HCT116 (cell line): ENCODE measurements at regions not wholly inside any gene's neighbourhood (a gene's known extent, or its start where the extent isn't known, plus 50 kb on each side); places are given as distances from the start of the nearest gene placed in this dataset.

Experiments used
- ATAC-seq: fragments of 200-7000 bp; cut with Tn5 transposase; 2 replicates; pipeline ENCODE4 v1.9.1; 2020; ENCODE audit warnings: mild to moderate bottlenecking, moderate library complexity
- BruUV-seq: library from RNA; stranded (reverse); fragments of 400-500 nt; replicated peaks from 2 replicates; lab custom pipeline; 2021; lab: Mats Ljungman, UMichigan
- CTCF ChIA-PET: fragments of 300-600 bp; sonication (Branson Sonifier 250); formaldehyde crosslinking; loops from one replicate; lab custom pipeline; 2021; ENCODE audit warnings: antibody characterized with exemption; lab: Charles Lee
- POLR2A ChIA-PET: fragments of 300-600, 350-600 bp; sonication (Branson Sonifier 250); formaldehyde crosslinking; loops from one replicate; lab custom pipeline; 2021; ENCODE audit warnings: antibody characterized with exemption; lab: Charles Lee
- RAD21 ChIA-PET, 2 experiments: fragments of 300-600 bp; sonication (Branson Sonifier 250); formaldehyde crosslinking; loops; one replicate each; lab custom pipeline; 2023; ENCODE audit warnings: low total read pairs in 2 of 2; ENCODE audit not compliant: uncharacterized antibody in 2 of 2, unreplicated experiment in 2 of 2, low non-redundant PET in 1 of 2; lab: Charles Lee
- DNase-seq: peaks from one replicate; pipeline ENCODE4 v3.0.0-alpha.2; 2010; ENCODE audit warnings: low read depth, low spot score
- H2AFZ ChIP-seq: fragments of 200-600 bp; shearing (Covaris generic), sonication (generic); 2 replicates; pipeline ENCODE4 v1.6.1; 2017; ENCODE audit warnings: low read depth, mixed run types, mixed read lengths, antibody characterized with exemption, low read length; ENCODE audit not compliant: poor library complexity, severe bottlenecking
- H3K27ac ChIP-seq: 2 replicates; pipeline ENCODE4 v1.5.1; 2012; ENCODE audit warnings: low read depth, low read length
- H3K27me3 ChIP-seq: fragments of 200-600 bp; sonication (generic); 2 replicates; pipeline ENCODE4 v1.6.1; 2016; ENCODE audit warnings: mixed run types, low read length, mixed read lengths; ENCODE audit not compliant: insufficient read depth
- H3K36me3 ChIP-seq, 2 experiments: fragments of 200-500 bp in 1 of 2; fragments of 200-600 bp in 1 of 2; sonication (Bioruptor generic) in 1 of 2; sonication (generic) in 1 of 2; 2 replicates each; pipeline versions ENCODE4 v1.5.1 to v1.6.1; 2014 to 2016; ENCODE audit warnings: low read length in 2 of 2, inconsistent platforms in 1 of 2, mixed read lengths in 1 of 2, mixed run types in 1 of 2; ENCODE audit not compliant: insufficient read depth in 2 of 2, control insufficient read depth in 1 of 2
- H3K4me1 ChIP-seq, 2 experiments: fragments of 200-600 bp in 1 of 2; sonication (generic) in 1 of 2; 2 replicates each; pipeline versions ENCODE4 v1.5.1 to v1.6.1; 2012 to 2017; ENCODE audit warnings: low read length in 2 of 2, inconsistent platforms in 1 of 2, mild to moderate bottlenecking in 1 of 2, mixed read lengths in 1 of 2, mixed run types in 1 of 2, moderate library complexity in 1 of 2; ENCODE audit not compliant: insufficient read depth in 2 of 2, control insufficient read depth in 1 of 2
- H3K4me2 ChIP-seq: fragments of 200-600 bp; sonication (generic); 2 replicates; pipeline ENCODE4 v1.6.1; 2017; ENCODE audit warnings: mixed run types, low read length, mixed read lengths
- H3K4me3 ChIP-seq, 2 experiments: fragments of 200-600 bp in 1 of 2; sonication (generic) in 1 of 2; replicated peaks in 1 of 2; 2 replicates each; pipeline ENCODE4 v1.5.1; 2011 to 2016; ENCODE audit warnings: low read length in 2 of 2, control low read depth in 1 of 2, low read depth in 1 of 2, mild to moderate bottlenecking in 1 of 2, mixed read lengths in 1 of 2, mixed run types in 1 of 2
- H3K79me2 ChIP-seq: fragments of 200-600 bp; sonication (generic); 2 replicates; pipeline ENCODE4 v1.6.1; 2017; ENCODE audit warnings: mild to moderate bottlenecking, mixed run types, low read length, moderate library complexity, mixed read lengths; ENCODE audit not compliant: insufficient read depth
- H3K9ac ChIP-seq: fragments of 200-600 bp; sonication (generic); 2 replicates; pipeline ENCODE4 v1.6.1; 2016; ENCODE audit warnings: low read length, mixed read lengths
- H3K9me2 ChIP-seq: fragments of 200-600 bp; sonication (generic), shearing (Covaris generic); 2 replicates; pipeline ENCODE4 v1.6.1; 2017; ENCODE audit warnings: mixed run types, mild to moderate bottlenecking, moderate library complexity; ENCODE audit not compliant: insufficient read depth
- H3K9me3 ChIP-seq, 2 experiments: fragments of 200-500 bp in 1 of 2; fragments of 200-600 bp in 1 of 2; sonication (Bioruptor generic) in 1 of 2; sonication (generic) in 1 of 2; 2 replicates each; pipeline ENCODE4 v1.6.1; 2014 to 2017; ENCODE audit warnings: low read length in 2 of 2, mixed read lengths in 2 of 2, inconsistent platforms in 1 of 2, low read depth in 1 of 2, mild to moderate bottlenecking in 1 of 2, mixed run types in 1 of 2, moderate library complexity in 1 of 2; ENCODE audit not compliant: control insufficient read depth in 1 of 2, insufficient read depth in 1 of 2
- H4K20me1 ChIP-seq: fragments of 200-600 bp; sonication (generic), shearing (Covaris generic); 2 replicates; pipeline ENCODE4 v1.6.1; 2017; ENCODE audit warnings: mixed run types, mild to moderate bottlenecking, moderate library complexity; ENCODE audit not compliant: insufficient read depth
- ATF3 ChIP-seq: IDR thresholded peaks from 2 replicates; pipeline ENCODE4 v1.6.1; 2012
- CBX3 ChIP-seq: IDR thresholded peaks from 2 replicates; pipeline ENCODE4 v1.6.1; 2012; ENCODE audit warnings: low read depth
- EGR1 ChIP-seq: IDR thresholded peaks from 2 replicates; pipeline ENCODE4 v1.6.1; 2012; ENCODE audit warnings: low read depth
- EZH2 ChIP-seq: fragments of 200-600 bp; sonication (generic); IDR thresholded peaks from 2 replicates; pipeline ENCODE4 v1.6.1; 2017; ENCODE audit warnings: antibody characterized with exemption, mixed run types
- EZH2phosphoT487 ChIP-seq: fragments of 200-600 bp; IDR thresholded peaks from 2 replicates; pipeline ENCODE4 v1.6.1; 2018; ENCODE audit warnings: antibody characterized with exemption, borderline replicate concordance
- FOSL1 ChIP-seq: IDR thresholded peaks from 2 replicates; pipeline ENCODE4 v1.6.1; 2012; ENCODE audit warnings: low read depth
- MAX ChIP-seq: IDR thresholded peaks from 2 replicates; pipeline ENCODE4 v1.6.1; 2012
- POLR2A ChIP-seq: IDR thresholded peaks from 2 replicates; pipeline ENCODE4 v1.7.0; 2011; ENCODE audit warnings: borderline replicate concordance; ENCODE audit not compliant: insufficient read depth, insufficient read length; ENCODE audit errors: extremely low read depth
- POLR2AphosphoS5 ChIP-seq: IDR thresholded peaks from 2 replicates; pipeline ENCODE4 v1.6.1; 2011; ENCODE audit warnings: mild to moderate bottlenecking, low read depth, low read length, moderate library complexity
- RAD21 ChIP-seq: IDR thresholded peaks from 2 replicates; pipeline ENCODE4 v1.6.1; 2012; ENCODE audit warnings: low read depth, mild to moderate bottlenecking
- REST ChIP-seq: IDR thresholded peaks from 2 replicates; pipeline ENCODE4 v1.6.1; 2012; ENCODE audit warnings: low read depth
- SIN3A ChIP-seq: IDR thresholded peaks from 2 replicates; pipeline ENCODE4 v1.6.1; 2012; ENCODE audit warnings: low read depth
- SRF ChIP-seq: IDR thresholded peaks from 2 replicates; pipeline ENCODE4 v1.6.1; 2012; ENCODE audit warnings: low read depth
- TCF7L2 ChIP-seq: IDR thresholded peaks from 2 replicates; pipeline ENCODE4 v1.7.0; 2011; ENCODE audit warnings: borderline replicate concordance, inconsistent platforms; ENCODE audit not compliant: insufficient read depth, insufficient read length; ENCODE audit errors: extremely low read depth
- YY1 ChIP-seq: IDR thresholded peaks from 2 replicates; pipeline ENCODE4 v1.6.1; 2011; ENCODE audit warnings: low read length, low read depth, moderate library complexity, mild to moderate bottlenecking; ENCODE audit not compliant: insufficient replicate concordance; ENCODE audit errors: extremely low read depth
- ZBTB33 ChIP-seq: IDR thresholded peaks from 2 replicates; pipeline ENCODE4 v1.6.1; 2011; ENCODE audit warnings: mild to moderate bottlenecking, low read length, moderate library complexity; ENCODE audit not compliant: insufficient replicate concordance; ENCODE audit errors: extremely low read depth
- ZFX ChIP-seq: fragments of 450-650 bp; IDR thresholded peaks from 2 replicates; pipeline ENCODE4 v1.6.1; 2017
- ZNF274 ChIP-seq: fragments of 200-500 bp; sonication (Bioruptor generic); IDR thresholded peaks from 2 replicates; pipeline ENCODE4 v1.6.1; 2014; ENCODE audit warnings: mild to moderate bottlenecking, low read depth, low read length, inconsistent platforms
- intact Hi-C: fragments of 100-400 bp; cut with micrococcal nuclease; formaldehyde crosslinking; loops from 2 replicates; pipeline ENCODE4 v1.10.0; 2022

- TF ChIP-seq ZFX (no peak), ZBTB33 (no peak)
- TF ChIP-seq, all 23 proteins: peak for 0
These were observed 59.9 kb upstream of the DGKG start (continued) for GRCh38 chr3:186421946-186422345.

GRCh38 chr3:186418671-186419145 is 56.7 kb upstream of the DGKG start:
- no peak overlapping the region for H3K27ac ChIP-seq
- no peaks in the 10 kb centered on the region for H3K9me3 ChIP-seq
- RAD21 ChIA-PET, result no interaction called here
- no TSS peak for BruUV-seq
- peak overlapping the region; percentile 27; the same call in 1 of the 2 replicates for H3K4me2 ChIP-seq
- H3K4me1 ChIP-seq, result peaks cover 2 to 31% of the 10 kb centered on the region in 2 experiments; a peak in 3 of 4 replicates
- intact Hi-C loops, result no loop called here
- no peak overlapping the region for H3K9ac ChIP-seq
- TF ChIP-seq MAX, result no peak
- TF ChIP-seq EZH2, result no peak
- TF ChIP-seq ZFX, result no peak
- no peak for TF ChIP-seq POLR2A
- TF ChIP-seq YY1, result no peak
- TF ChIP-seq ZNF274, result no peak
- no peak for TF ChIP-seq SRF
- no peak for TF ChIP-seq ATF3
- no peak for TF ChIP-seq SIN3A
- no peak for TF ChIP-seq TCF7L2
- TF ChIP-seq RAD21, result no peak
- TF ChIP-seq FOSL1, result no peak
- TF ChIP-seq EZH2phosphoT487, result no peak
- TF ChIP-seq REST, result no peak
- TF ChIP-seq POLR2AphosphoS5, result no peak
- no peak for TF ChIP-seq CBX3
- TF ChIP-seq EGR1, result no peak
- H3K36me3 ChIP-seq, result no peaks in the 10 kb centered on the region
- no peak overlapping the region for H2AFZ ChIP-seq
- POLR2A ChIA-PET, result no interaction called here
- ATAC-seq, result no peak
- no peak overlapping the region for H3K4me3 ChIP-seq
- CTCF ChIA-PET, result no interaction called here
- H3K27me3 ChIP-seq, result no peaks in the 10 kb centered on the region; the same call in 1 of the 2 replicates
- H3K9me2 ChIP-seq, result no peaks in the 10 kb centered on the region
- H3K79me2 ChIP-seq, result no peaks in the 10 kb centered on the region
- no peaks in the 10 kb centered on the region for H4K20me1 ChIP-seq
- DNase-seq, result no peak
